Neuron (in vitro differentiated cells): ENCODE measurements at regions not wholly inside any gene's neighbourhood (a gene's known extent, or its start where the extent isn't known, plus 50 kb on each side); places are given as distances from the start of the nearest gene placed in this dataset.

Source experiments
- H2AFZ ChIP-seq: one replicate; pipeline ENCODE4 v1.6.1; 2013; ENCODE audit warnings: low read depth, mild to moderate bottlenecking, inconsistent platforms, low read length, moderate library complexity
- H3K27me3 ChIP-seq: one replicate; pipeline ENCODE4 v1.6.1; 2013; ENCODE audit warnings: low read length; ENCODE audit not compliant: insufficient read depth
- H3K36me3 ChIP-seq: one replicate; pipeline ENCODE4 v1.6.1; 2013; ENCODE audit warnings: low read length; ENCODE audit not compliant: insufficient read depth
- H3K4me1 ChIP-seq: one replicate; pipeline ENCODE4 v1.6.1; 2013; ENCODE audit warnings: low read length; ENCODE audit not compliant: insufficient read depth
- H3K4me3 ChIP-seq: 2 replicates; pipeline ENCODE4 v1.5.1; 2013; ENCODE audit warnings: mild to moderate bottlenecking, low read length, moderate library complexity
- H3K9me3 ChIP-seq: one replicate; pipeline ENCODE4 v1.6.1; 2013; ENCODE audit warnings: low read length

DNA sequence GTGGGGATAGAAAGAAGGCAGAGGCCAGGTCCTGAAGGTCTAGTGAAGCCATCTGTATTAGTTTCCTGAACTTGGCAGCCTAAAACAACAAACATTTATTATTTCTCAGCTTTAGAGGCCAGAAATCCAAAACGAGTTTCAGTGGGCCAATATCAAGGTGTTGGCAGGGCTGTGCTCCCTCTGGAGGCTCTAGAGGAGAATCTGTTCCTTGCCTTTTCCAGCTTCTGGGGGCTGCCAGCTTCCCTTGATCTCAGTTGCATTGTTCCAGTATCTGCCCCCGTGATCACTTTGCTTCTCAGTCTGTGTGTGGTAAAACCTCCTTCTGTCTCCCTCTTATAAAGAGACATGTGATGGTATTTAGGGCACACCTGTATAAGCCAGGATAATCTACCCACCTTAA, 82.4 kb downstream of the MAFB start:
- no peaks in the 10 kb centered on the region for H3K4me1 ChIP-seq
- no peak overlapping the region for H2AFZ ChIP-seq
- H3K27me3 ChIP-seq, result no peaks in the 10 kb centered on the region
- H3K9me3 ChIP-seq, result no peaks in the 10 kb centered on the region
- no peaks in the 10 kb centered on the region for H3K36me3 ChIP-seq
- no peak overlapping the region for H3K4me3 ChIP-seq

DNA sequence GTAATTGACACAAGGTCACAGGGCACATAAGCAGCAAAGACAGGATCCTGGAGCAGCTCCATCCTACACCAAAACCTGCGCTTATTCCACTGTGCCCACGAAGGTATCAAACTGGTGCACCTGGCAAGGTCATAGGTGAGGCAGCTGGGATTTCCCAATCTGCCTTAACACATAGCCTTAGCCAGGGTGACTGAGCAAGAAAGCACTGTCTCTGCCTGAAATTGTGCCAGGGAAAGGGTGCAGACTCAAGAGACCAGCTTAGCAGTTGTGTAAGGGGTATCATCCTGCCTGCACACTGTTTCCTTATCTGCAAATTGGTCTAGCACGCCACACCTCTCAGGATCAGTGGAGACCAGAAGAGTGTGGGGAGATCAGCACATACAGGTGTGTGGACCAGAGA, 82.8 kb downstream of the MAFB start:
- no peak overlapping the region for H2AFZ ChIP-seq
- no peaks in the 10 kb centered on the region for H3K27me3 ChIP-seq
- H3K9me3 ChIP-seq, result no peaks in the 10 kb centered on the region
- H3K36me3 ChIP-seq, result no peaks in the 10 kb centered on the region
- no peaks in the 10 kb centered on the region for H3K4me1 ChIP-seq
- no peak overlapping the region for H3K4me3 ChIP-seq

DNA sequence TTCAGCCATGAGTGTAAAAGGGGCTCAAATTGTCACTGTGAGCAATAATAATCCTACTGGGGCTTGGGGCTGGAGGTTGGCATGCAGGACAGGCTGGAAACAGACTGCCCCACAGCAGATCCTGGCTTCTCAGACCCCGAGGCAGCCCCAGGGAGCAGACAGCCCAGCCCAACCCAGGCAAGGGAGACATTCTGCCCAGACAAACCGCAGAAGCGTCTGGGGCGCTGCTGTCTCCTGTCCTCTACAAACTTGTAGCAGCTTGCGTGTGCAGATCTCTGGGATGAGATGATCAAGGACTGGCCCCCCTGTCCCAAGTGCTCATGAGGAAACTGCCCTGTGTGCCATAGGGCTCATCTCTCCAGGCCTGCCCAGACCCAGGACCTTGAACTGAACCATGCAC, 84.6 kb downstream of the MAFB start:
- H3K4me1 ChIP-seq, result no peaks in the 10 kb centered on the region
- H2AFZ ChIP-seq, result no peak overlapping the region
- no peak overlapping the region for H3K4me3 ChIP-seq
- H3K27me3 ChIP-seq, result no peaks in the 10 kb centered on the region
- H3K9me3 ChIP-seq, result no peaks in the 10 kb centered on the region
- H3K36me3 ChIP-seq, result no peaks in the 10 kb centered on the region

DNA sequence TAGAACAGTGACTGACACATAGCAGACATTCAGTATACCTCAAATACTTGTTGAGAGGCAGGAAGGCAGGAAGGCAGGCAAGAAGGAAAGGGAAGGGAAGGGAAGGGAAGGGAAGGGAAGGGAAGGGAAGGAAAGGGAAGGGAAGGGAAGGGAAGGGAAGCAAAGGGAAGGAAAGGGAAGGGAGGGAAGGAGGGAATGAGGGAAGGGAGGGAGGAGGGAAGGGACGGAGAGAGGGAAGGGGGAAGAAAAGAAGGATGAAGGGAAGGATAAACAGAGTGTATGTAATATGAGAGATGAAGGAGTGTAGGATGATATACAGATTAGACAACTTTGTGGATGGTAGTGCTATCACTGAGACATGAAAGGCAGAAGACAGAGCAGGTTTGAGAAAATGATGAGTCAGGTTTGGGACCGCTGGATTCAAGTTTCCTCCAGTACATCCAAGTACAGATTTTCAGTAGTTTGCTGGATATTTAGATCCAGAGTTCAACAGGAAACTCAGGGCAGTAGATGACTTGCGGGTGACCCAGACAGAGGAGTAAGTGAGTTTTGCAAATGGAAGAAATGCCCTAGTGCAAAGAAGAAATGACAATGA, 85.9 kb downstream of the MAFB start:
- H2AFZ ChIP-seq, result no peak overlapping the region
- no peak overlapping the region for H3K4me3 ChIP-seq
- no peaks in the 10 kb centered on the region for H3K27me3 ChIP-seq
- no peaks in the 10 kb centered on the region for H3K4me1 ChIP-seq
- H3K9me3 ChIP-seq, result no peaks in the 10 kb centered on the region
- no peaks in the 10 kb centered on the region for H3K36me3 ChIP-seq

DNA sequence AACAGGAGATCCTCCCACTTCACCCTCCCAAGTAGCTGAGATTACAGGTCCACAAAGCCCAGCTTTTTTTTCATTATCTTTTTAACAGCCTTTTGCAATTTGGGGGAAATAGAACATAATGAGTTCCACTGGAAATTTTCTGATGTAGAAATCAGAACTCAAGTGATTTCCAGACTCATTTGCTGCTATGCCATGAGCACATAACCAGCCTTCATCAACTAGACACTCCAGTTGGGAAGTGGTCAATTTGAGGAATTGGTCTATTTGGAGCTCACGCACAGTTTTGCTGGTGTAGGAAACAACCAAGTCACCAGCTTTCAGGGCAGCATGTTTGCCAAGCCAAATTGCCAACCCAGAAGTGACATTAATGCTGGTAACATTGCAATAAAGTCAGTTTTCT, 86.7 kb downstream of the MAFB start:
- Histone ChIP-seq H2AFZ (no peak overlapping the region), H3K9me3 (no peaks in the 10 kb centered on the region), H3K4me1 (no peaks in the 10 kb centered on the region), H3K36me3 (no peaks in the 10 kb centered on the region), H3K4me3 (no peak overlapping the region), H3K27me3 (no peaks in the 10 kb centered on the region)

DNA sequence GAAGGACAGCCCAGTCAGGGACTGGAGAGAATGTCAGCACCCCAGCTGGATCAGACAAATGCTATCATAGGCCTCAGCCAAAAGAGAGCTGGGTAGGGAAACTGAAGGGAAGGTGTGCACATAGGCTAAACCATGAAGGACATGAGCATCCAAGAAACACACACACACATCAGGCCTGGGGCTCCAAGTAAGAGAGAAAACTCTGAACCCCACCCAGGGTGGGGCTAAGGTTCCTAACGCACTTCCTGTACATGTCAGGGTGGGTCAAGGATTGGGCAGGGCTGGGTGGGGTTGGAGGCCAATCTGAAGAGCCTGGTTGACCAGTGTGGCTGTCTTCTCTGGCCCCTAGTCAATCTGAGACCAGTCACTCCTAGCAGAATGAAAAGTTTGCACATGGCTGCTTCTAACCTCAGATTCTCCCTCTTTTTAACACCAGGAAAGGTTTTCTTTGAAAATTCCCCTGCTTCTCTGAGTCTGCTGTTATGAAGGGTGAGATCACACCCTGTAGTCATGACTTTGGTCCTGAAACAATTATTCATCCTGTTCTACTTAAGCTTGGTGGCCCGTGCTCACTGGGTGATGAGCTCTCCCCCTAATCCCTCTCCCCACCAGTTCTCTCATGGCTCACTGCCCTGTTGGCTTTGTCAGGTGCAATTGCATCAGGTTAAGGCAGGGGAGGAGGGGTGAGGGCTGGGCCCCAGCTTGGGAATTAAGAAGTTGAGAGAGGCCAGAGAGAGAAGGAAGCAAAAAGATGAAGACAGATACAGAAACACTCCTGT, 88.4 kb downstream of the MAFB start:
- Histone ChIP-seq H3K4me1 (no peaks in the 10 kb centered on the region), H3K4me3 (no peak overlapping the region), H2AFZ (no peak overlapping the region), H3K36me3 (no peaks in the 10 kb centered on the region), H3K9me3 (no peaks in the 10 kb centered on the region), H3K27me3 (no peaks in the 10 kb centered on the region)

DNA sequence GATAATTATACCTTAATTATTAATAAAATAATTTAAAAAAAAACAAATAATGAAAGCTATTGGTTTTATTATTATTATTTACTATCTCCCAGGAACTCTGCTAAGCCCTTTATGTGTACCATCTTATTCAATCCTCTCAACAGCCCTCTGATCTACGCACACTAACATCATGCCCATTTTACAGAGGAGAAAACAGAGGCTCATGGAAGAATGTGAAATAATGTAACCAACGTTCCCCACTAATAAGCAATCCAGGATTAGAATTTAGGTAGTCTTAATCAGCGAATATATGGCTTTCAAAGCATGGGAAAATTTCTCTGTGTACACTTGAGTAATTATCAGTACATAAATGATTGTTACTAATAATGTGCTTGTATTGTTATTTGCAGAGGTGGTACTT, 89.0 kb downstream of the MAFB start:
- no peaks in the 10 kb centered on the region for H3K36me3 ChIP-seq
- no peaks in the 10 kb centered on the region for H3K4me1 ChIP-seq
- H3K4me3 ChIP-seq, result no peak overlapping the region
- H3K27me3 ChIP-seq, result no peaks in the 10 kb centered on the region
- H2AFZ ChIP-seq, result no peak overlapping the region
- no peaks in the 10 kb centered on the region for H3K9me3 ChIP-seq

DNA sequence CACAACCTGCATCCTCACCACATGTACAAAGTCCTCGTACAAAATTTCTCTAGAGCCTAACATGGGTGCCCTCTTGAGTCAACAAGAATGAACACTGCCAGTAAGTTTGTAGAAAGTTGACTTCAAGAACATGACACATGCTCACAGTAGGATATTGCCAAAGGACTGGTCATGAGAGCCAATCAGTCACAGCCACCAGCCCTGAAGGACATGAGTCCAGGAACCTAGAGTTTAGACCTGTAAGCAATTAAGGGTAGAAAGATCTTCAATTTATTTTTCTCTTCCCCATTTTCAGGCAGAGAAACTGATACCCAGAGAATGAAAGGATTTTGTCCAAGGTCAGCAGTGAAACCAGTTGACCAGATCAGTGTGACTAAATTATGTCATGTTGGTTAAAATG, 96.1 kb downstream of the MAFB start:
- H3K4me3 ChIP-seq, result no peak overlapping the region
- no peaks in the 10 kb centered on the region for H3K4me1 ChIP-seq
- H2AFZ ChIP-seq, result no peak overlapping the region
- no peaks in the 10 kb centered on the region for H3K27me3 ChIP-seq
- H3K36me3 ChIP-seq, result no peaks in the 10 kb centered on the region
- H3K9me3 ChIP-seq, result no peaks in the 10 kb centered on the region

DNA sequence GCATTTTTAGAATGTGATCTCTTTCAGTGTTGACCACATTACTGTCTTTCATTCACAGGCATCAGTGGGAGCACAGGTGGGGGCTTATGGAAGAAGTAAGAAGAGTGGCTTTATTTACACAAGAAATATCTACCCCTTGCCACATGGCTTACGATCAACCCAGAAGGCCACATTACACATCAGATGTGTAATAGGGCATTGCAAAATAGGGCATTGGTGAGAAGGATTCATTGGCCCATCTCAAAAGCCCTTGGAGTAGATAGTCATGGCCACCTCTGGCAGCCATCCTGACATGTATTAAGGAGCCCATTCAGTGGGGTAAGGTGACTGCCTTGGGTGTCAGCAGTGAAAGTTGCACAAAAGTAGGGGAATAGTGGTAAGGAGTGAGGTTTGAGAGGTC, 97.5 kb downstream of the MAFB start:
- no peaks in the 10 kb centered on the region for H3K36me3 ChIP-seq
- H3K9me3 ChIP-seq, result no peaks in the 10 kb centered on the region
- H2AFZ ChIP-seq, result no peak overlapping the region
- no peak overlapping the region for H3K4me3 ChIP-seq
- no peaks in the 10 kb centered on the region for H3K27me3 ChIP-seq
- H3K4me1 ChIP-seq, result no peaks in the 10 kb centered on the region

DNA sequence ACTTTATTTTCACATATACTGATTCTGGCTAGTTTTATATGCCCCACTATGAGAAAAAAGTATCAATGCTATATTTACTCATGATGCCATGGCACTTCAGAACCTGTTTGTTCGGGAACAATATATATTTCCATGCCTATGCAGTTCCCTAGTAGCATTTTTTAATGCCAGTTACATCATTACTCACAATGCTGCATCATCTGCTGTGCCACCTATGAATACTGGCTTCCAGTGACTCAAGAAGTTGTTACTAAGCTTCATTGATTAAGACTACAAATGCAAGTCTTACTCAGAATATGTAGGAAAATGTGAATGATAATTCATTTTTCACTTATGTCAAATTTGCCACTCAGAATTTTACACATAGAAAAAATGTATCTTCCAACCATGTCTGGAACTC, 97.9 kb downstream of the MAFB start:
- H3K27me3 ChIP-seq, result no peaks in the 10 kb centered on the region
- H3K9me3 ChIP-seq, result no peaks in the 10 kb centered on the region
- no peaks in the 10 kb centered on the region for H3K4me1 ChIP-seq
- H3K4me3 ChIP-seq, result no peak overlapping the region
- H3K36me3 ChIP-seq, result no peaks in the 10 kb centered on the region
- H2AFZ ChIP-seq, result no peak overlapping the region

DNA sequence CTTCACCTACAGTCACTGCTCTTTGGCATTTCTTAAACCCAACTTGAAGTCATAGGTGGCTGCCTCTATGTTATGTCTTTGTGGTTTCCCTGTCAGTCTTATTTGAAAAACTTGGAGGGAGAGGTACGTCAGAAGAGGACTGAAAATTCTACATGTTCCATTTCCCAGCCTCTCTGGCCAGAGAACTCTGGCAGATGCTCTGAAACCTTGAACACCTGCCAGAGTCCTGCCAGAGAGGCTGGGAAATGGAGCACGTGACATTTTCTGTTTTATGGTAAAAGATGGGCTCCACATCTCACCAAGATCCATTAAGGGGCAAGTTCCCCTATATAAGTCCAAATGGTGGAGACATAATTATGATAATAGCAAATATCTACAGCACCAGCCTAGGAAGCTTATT, 99.5 kb downstream of the MAFB start:
- no peak overlapping the region for H3K4me3 ChIP-seq
- no peak overlapping the region for H2AFZ ChIP-seq
- no peaks in the 10 kb centered on the region for H3K9me3 ChIP-seq
- no peaks in the 10 kb centered on the region for H3K36me3 ChIP-seq
- no peaks in the 10 kb centered on the region for H3K27me3 ChIP-seq
- H3K4me1 ChIP-seq, result no peaks in the 10 kb centered on the region

DNA sequence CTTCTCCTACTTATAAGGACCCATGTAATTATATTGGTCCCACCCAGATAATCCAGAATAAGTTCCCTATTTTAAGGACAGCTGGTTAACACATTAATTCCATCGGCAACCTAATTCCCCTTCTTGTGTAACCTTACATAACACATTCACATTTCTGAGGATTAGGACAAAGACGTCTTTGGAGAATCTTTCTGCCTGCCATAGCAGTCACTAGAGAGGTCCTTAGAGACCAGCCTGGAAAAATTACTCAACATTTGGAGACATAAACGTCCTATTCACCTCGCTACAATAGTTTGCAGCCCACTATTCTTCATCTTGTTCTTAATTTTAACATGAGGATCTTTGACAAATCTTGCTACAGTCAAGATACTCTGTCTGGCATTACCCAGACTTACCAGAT, 100.1 kb downstream of the MAFB start:
- Histone ChIP-seq H3K27me3 (no peaks in the 10 kb centered on the region), H3K36me3 (no peaks in the 10 kb centered on the region), H3K9me3 (no peaks in the 10 kb centered on the region), H2AFZ (no peak overlapping the region), H3K4me3 (no peak overlapping the region), H3K4me1 (no peaks in the 10 kb centered on the region)

DNA sequence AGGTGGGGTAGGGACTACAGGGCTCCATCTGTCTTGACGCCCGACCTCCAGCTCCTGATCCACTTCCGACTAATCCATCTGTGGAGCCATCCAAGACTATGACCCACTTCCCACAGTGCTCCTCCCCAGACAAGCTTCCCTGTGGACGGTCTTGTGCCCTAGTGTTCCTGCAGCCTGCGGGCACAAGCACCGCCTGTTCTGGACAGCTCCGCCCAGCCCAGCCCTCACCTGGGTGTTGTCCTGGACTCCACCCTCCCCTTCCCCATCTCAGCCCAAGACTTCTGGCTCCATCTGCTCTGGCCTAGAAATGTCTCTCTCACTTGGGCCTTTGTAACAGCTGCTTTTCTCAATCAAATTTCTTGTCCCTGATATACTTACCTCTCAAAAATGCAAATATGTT, 102.0 kb downstream of the MAFB start:
- Histone ChIP-seq H3K9me3 (no peaks in the 10 kb centered on the region), H3K27me3 (no peaks in the 10 kb centered on the region), H3K4me1 (no peaks in the 10 kb centered on the region), H3K36me3 (no peaks in the 10 kb centered on the region), H3K4me3 (no peak overlapping the region), H2AFZ (no peak overlapping the region)
